Body of pancreas (tissue), 4 donors: ENCODE measurements at regions not wholly inside any gene's neighbourhood (a gene's known extent, or its start where the extent isn't known, plus 50 kb on each side); places are given as distances from the start of the nearest gene placed in this dataset.

Source experiments
- ATAC-seq: fragments of 150-250 bp; one replicate; pipeline ENCODE4 v1.9.1; 2016
- DNase-seq, 4 donors: peaks; one replicate each; pipeline ENCODE4 v3.0.0-alpha.2; 2019
- H3K27ac ChIP-seq, 4 donors: fragments of 200-600 bp; sonication (generic); 1 replicate in 3 of 4; 2 replicates in 1 of 4; pipeline versions ENCODE4 v1.5.1 to v1.6.1; 2016 to 2019; ENCODE audit warnings: mild to moderate bottlenecking in 1 of 4, mixed read lengths in 1 of 4, moderate library complexity in 1 of 4
- H3K27me3 ChIP-seq, 2 donors: fragments of 200-600 bp; sonication (generic); one replicate each; pipeline ENCODE4 v1.6.0; 2016; ENCODE audit warnings: mild to moderate bottlenecking in 1 of 2
- H3K36me3 ChIP-seq, 2 donors: fragments of 200-600 bp; sonication (generic); replicated peaks in 1 of 2; 2 replicates each; pipeline ENCODE4 v1.5.1; 2016; ENCODE audit warnings: low read depth in 2 of 2; ENCODE audit not compliant: insufficient read depth in 1 of 2
- H3K4me1 ChIP-seq: fragments of 200-600 bp; sonication (generic); one replicate; pipeline ENCODE4 v1.6.0; 2016
- H3K4me3 ChIP-seq, 2 donors: fragments of 200-600 bp; sonication (generic); 1 replicate in 1 of 2; 2 replicates in 1 of 2; pipeline ENCODE4 v1.5.1; 2016 to 2019
- H3K9me3 ChIP-seq, 3 donors: fragments of 200-600 bp; sonication (generic); 1 replicate in 2 of 3; 2 replicates in 1 of 3; pipeline ENCODE4 v1.5.1; 2016
- POLR2A ChIP-seq, 3 donors: fragments of 450-650 bp; IDR thresholded peaks; one replicate each; pipeline ENCODE4 v1.6.1; 2016; ENCODE audit warnings: antibody characterized with exemption in 3 of 3, mild to moderate bottlenecking in 2 of 3
- WGBS, 2 donors: methylation state at CpG; one replicate each; pipeline ENCODE4 v1.1.5; 2017; 5-methylcytosine and 5-hydroxymethylcytosine counted together
- intact Hi-C: fragments of 100-400 bp; cut with DNase I; formaldehyde crosslinking; loops from one replicate; pipeline ENCODE4 v1.15.1; 2023
- TF ChIP-seq, protein P1 (sequence below), 7 experiments: fragments of 450-650 bp in 4 of 7; fragments of 200-600 bp in 3 of 7; sonication (generic) in 3 of 7; IDR thresholded peaks; one replicate each; pipeline ENCODE4 v1.5.1; 2016 to 2019; ENCODE audit warnings: antibody characterized with exemption in 7 of 7

DNA sequence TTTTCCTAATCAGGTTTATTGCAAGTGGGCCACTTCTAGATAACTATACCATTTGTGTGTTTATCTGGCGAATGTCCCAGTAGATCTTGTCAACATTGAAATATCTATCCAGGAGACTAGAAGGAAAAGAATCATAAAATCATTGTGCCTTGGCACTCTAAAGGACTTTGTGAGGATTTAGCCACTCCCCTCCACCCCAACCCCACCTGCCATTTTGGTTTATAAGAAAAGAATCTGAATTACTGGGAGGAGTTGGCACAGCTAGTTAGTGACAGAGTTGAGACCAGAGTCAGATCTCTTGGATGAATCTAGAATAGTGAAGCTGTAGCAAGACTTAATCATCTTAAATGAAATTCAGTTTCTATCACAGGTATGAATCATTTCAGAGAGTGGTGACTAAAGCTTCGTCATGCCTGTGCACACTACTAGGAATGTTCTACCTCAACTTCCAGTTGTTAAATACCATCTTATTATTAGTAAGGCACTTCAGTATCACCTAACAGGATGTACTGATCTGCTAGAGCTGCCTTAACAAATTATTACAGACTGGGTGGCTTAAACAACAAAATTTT lies 212.7 kb upstream of the SLC14A2 start:
- no peak overlapping the region for H3K4me3 ChIP-seq
- H3K27me3 ChIP-seq = no peaks in the 10 kb centered on the region
- intact Hi-C loops = no loop called here
- no peak overlapping the region for H3K27ac ChIP-seq
- ATAC-seq (no peak), DNase-seq (no peak)
- H3K4me1 ChIP-seq = no peaks in the 10 kb centered on the region
- TF ChIP-seq, protein P1, sequence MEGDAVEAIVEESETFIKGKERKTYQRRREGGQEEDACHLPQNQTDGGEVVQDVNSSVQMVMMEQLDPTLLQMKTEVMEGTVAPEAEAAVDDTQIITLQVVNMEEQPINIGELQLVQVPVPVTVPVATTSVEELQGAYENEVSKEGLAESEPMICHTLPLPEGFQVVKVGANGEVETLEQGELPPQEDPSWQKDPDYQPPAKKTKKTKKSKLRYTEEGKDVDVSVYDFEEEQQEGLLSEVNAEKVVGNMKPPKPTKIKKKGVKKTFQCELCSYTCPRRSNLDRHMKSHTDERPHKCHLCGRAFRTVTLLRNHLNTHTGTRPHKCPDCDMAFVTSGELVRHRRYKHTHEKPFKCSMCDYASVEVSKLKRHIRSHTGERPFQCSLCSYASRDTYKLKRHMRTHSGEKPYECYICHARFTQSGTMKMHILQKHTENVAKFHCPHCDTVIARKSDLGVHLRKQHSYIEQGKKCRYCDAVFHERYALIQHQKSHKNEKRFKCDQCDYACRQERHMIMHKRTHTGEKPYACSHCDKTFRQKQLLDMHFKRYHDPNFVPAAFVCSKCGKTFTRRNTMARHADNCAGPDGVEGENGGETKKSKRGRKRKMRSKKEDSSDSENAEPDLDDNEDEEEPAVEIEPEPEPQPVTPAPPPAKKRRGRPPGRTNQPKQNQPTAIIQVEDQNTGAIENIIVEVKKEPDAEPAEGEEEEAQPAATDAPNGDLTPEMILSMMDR (IDR thresholded peaks at IDR 0.05) = no peak
- no peak for TF ChIP-seq POLR2A (IDR thresholded peaks at IDR 0.05)
- H3K9me3 ChIP-seq = no peaks in the 10 kb centered on the region
- H3K36me3 ChIP-seq = no peaks in the 10 kb centered on the region
- 71 to 72% methylated on average over 2 of the region's 2 CpGs for WGBS, 2 donors

DNA sequence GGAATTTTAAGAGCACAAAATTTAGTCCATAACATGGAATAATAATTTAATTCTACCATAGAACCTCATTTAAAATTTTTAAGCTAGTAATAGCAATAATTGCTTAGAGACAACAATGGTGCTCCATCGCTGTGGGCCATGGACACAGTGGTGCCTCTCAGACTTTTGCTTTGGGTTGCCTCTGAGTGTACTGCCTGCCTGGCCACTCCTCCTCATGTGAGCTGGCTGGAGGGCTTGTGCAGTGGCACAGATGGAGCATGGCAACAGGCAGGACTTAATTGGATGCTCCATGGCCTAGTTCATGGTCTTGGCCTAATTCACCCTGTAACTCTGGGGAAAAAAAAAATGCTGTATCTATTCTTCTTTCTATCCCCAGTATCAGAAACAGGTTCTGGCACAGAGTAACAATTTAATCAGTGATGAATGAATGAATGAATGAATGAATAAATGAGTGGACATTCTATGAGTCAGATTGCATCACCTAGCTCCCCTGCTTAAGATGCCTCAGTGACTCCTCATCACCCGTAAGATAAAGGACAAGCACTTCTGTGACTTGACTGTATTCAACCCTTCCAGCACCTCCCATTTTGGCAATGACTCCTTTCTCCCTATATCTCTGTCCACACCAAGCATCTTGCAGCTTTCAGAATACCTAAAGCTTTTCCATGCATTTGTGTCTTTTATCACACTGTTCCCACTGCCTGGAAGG lies 211.8 kb upstream of the SLC14A2 start:
- WGBS, 2 donors = 93 to 95% methylated on average over 2 of the region's 2 CpGs
- no peak for ATAC-seq

DNA sequence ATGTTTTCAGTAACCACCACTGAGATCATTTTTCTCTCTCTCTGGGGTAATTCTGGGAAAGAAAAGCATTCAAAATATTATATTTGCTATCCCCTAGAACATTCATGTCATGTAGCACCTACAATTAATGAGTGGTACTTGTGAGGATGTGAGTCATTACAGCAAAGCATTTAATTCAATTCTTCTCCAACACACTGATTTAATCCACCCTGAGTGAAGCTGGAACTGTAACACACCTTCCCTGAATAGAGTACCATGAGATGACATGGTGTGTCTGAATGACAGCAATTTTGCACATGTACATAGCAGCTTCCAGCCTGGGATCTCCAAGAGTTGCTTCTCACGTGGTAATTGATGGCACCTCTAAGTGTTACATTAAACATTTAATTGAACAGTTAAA lies 207.1 kb upstream of the SLC14A2 start:
- Histone ChIP-seq H3K9me3 (no peaks in the 10 kb centered on the region), H3K4me3 (no peak overlapping the region), H3K36me3 (no peaks in the 10 kb centered on the region), H3K27ac (no peak overlapping the region), H3K27me3 (no peaks in the 10 kb centered on the region), H3K4me1 (no peaks in the 10 kb centered on the region)
- intact Hi-C loops = no loop called here
- 59 to 79% methylated on average over 1 of the region's 1 CpG for WGBS, 2 donors
- TF ChIP-seq POLR2A (IDR thresholded peaks at IDR 0.05) = no peak
- TF ChIP-seq, protein P1 (IDR thresholded peaks at IDR 0.05) = no peak
- ATAC-seq (no peak), DNase-seq (no peak)

More for the DNA sequence above, 211.8 kb upstream of the SLC14A2 start:
- Histone ChIP-seq H3K36me3 (no peaks in the 10 kb centered on the region), H3K4me1 (no peaks in the 10 kb centered on the region), H3K27me3 (no peaks in the 10 kb centered on the region), H3K9me3 (no peaks in the 10 kb centered on the region), H3K27ac (no peak overlapping the region), H3K4me3 (no peak overlapping the region)
- intact Hi-C loops = no loop called here
- no peak for DNase-seq
- TF ChIP-seq POLR2A (IDR thresholded peaks at IDR 0.05) = no peak
- TF ChIP-seq, protein P1 (IDR thresholded peaks at IDR 0.05) = no peak

DNA sequence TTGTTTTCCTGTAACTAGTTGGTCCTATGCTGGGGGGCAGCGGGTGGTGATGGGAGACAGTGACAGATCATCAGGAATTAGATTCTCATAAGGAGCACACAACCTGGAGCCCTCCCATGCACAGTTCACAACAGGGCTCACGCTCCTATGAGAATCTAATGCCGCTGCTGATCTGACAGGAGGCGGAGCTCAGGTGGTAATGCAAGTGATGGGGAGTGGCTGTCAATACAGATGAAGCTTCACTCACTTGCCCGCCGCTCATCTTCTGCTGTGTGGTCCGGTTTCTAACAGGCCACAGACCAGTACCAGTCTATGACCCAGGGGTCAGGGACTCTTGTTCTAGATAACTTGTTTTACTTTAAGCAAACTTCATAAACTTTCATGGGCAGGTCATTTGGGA lies 205.3 kb upstream of the SLC14A2 start:
- H3K36me3 ChIP-seq = no peaks in the 10 kb centered on the region
- H3K9me3 ChIP-seq = no peaks in the 10 kb centered on the region
- no peaks in the 10 kb centered on the region for H3K27me3 ChIP-seq
- DNase-seq (no peak), ATAC-seq (no peak)
- no peak overlapping the region for H3K27ac ChIP-seq
- no peak overlapping the region for H3K4me3 ChIP-seq
- 91 to 98% methylated on average over 7 of the region's 7 CpGs for WGBS, 2 donors
- TF ChIP-seq, protein P1 (IDR thresholded peaks at IDR 0.05) = no peak
- no peak for TF ChIP-seq POLR2A (IDR thresholded peaks at IDR 0.05)
- H3K4me1 ChIP-seq = no peaks in the 10 kb centered on the region
- intact Hi-C loops = no loop called here

DNA sequence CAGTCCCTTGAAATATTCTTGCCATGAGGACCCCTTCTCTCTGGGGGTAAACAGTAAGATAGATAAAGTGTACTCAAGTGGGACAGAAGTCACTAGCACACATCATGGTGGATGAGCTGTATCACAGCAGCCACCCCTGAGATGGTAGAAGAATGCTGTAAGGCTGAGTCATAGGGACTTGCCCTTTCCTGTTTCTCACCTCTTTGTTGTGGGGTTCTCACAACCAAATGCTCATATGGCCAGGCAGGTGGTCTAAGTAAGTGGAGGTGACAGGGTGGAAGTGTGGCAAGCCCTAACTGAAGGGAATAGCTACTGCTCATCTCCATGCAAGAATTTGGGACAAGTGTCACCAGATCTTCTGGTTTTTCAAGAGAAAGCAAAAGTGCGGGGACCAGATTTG lies 202.7 kb upstream of the SLC14A2 start:
- Histone ChIP-seq H3K9me3 (no peaks in the 10 kb centered on the region), H3K27ac (no peak overlapping the region), H3K36me3 (no peaks in the 10 kb centered on the region), H3K27me3 (no peaks in the 10 kb centered on the region), H3K4me1 (no peaks in the 10 kb centered on the region), H3K4me3 (no peak overlapping the region)
- WGBS, 2 donors = 94% methylated on average over 1 of the region's 1 CpG
- intact Hi-C loops = no loop called here
- DNase-seq (no peak), ATAC-seq (no peak)
- TF ChIP-seq, protein P1 (IDR thresholded peaks at IDR 0.05) = no peak
- TF ChIP-seq POLR2A (IDR thresholded peaks at IDR 0.05) = no peak
